Body of pancreas (tissue), 4 donors: ENCODE measurements at regions not wholly inside any gene's neighbourhood (a gene's known extent, or its start where the extent isn't known, plus 50 kb on each side); places are given as distances from the start of the nearest gene placed in this dataset.

ENCODE experiments used
- CTCF ChIP-seq, 7 experiments: fragments of 450-650 bp in 4 of 7; fragments of 200-600 bp in 3 of 7; sonication (generic) in 3 of 7; IDR thresholded peaks; one replicate each; pipeline ENCODE4 v1.5.1; 2016 to 2019; ENCODE audit warnings: antibody characterized with exemption in 7 of 7
- POLR2A ChIP-seq, 3 donors: fragments of 450-650 bp; IDR thresholded peaks; one replicate each; pipeline ENCODE4 v1.6.1; 2016; ENCODE audit warnings: antibody characterized with exemption in 3 of 3, mild to moderate bottlenecking in 2 of 3

- TF ChIP-seq CTCF (IDR thresholded peaks at IDR 0.05) = no peak
- TF ChIP-seq POLR2A (IDR thresholded peaks at IDR 0.05) = no peak
These were observed 205.6 kb downstream of the RHOU start for GRCh38 chr1:228940926-228941325.
